GM19023 (cell line): ENCODE measurements at regions not wholly inside any gene's neighbourhood (a gene's known extent, or its start where the extent isn't known, plus 50 kb on each side); places are given as distances from the start of the nearest gene placed in this dataset.
"Not testable (repeated sequence)": the region's sequence is repeated elsewhere in the genome, so short reads cannot be mapped to it uniquely, and the experiment has no call there.

Experiments used
- ATAC-seq: cut with Tn5 transposase; IDR thresholded peaks from one replicate; pipeline ENCODE4 v1.9.1; 2021; ENCODE audit warnings: mild to moderate bottlenecking, moderate library complexity; ENCODE audit not compliant: unreplicated experiment

GRCh38 chr15:95698951-95699350, 631.5 kb upstream of the NR2F2 start:
- ATAC-seq, result no peak

GRCh38 chr15:95699578-95699977, 630.9 kb upstream of the NR2F2 start:
- ATAC-seq, result no peak

- not testable (repeated sequence) for ATAC-seq
Measured at GRCh38 chr15:95700692-95701091, 629.8 kb upstream of the NR2F2 start.

GRCh38 chr15:95701410-95701809, 629.1 kb upstream of the NR2F2 start:
- no peak for ATAC-seq

GRCh38 chr15:95709959-95710695, 620.4 kb upstream of the NR2F2 start:
- no peak for ATAC-seq

GRCh38 chr15:95712785-95713184, 617.7 kb upstream of the NR2F2 start:
- no peak for ATAC-seq

GRCh38 chr15:95713324-95713723, 617.2 kb upstream of the NR2F2 start:
- no peak for ATAC-seq

GRCh38 chr15:95715116-95715903, 615.2 kb upstream of the NR2F2 start:
- ATAC-seq, result no peak

- no peak for ATAC-seq
Measured at GRCh38 chr15:95715906-95716656, 614.4 kb upstream of the NR2F2 start.

GRCh38 chr15:95716708-95717107, 613.8 kb upstream of the NR2F2 start:
- no peak for ATAC-seq

GRCh38 chr15:95718441-95718840, 612.1 kb upstream of the NR2F2 start:
- no peak for ATAC-seq

- no peak for ATAC-seq
Measured at GRCh38 chr15:95724908-95725633, 605.4 kb upstream of the NR2F2 start.

- ATAC-seq, result no peak
Measured at GRCh38 chr15:95726891-95727290, 603.6 kb upstream of the NR2F2 start.

GRCh38 chr15:95733931-95734330, 596.6 kb upstream of the NR2F2 start:
- no peak for ATAC-seq

GRCh38 chr15:95734422-95735316, 595.8 kb upstream of the NR2F2 start:
- no peak for ATAC-seq

GRCh38 chr15:95737060-95737459, 593.4 kb upstream of the NR2F2 start:
- ATAC-seq, result no peak

- no peak for ATAC-seq
Measured at GRCh38 chr15:95739131-95739530, 591.4 kb upstream of the NR2F2 start.

GRCh38 chr15:95741830-95742229, 588.7 kb upstream of the NR2F2 start:
- ATAC-seq, result no peak

- no peak for ATAC-seq
Measured at GRCh38 chr15:95742256-95742655, 588.2 kb upstream of the NR2F2 start.

GRCh38 chr15:95742836-95743235, 587.7 kb upstream of the NR2F2 start:
- no peak for ATAC-seq
